HepG2 (cell line): ENCODE measurements at regions not wholly inside any gene's neighbourhood (a gene's known extent, or its start where the extent isn't known, plus 50 kb on each side); places are given as distances from the start of the nearest gene placed in this dataset.

ENCODE experiments used
- ATAC-seq: fragments of 200-7000 bp; cut with Tn5 transposase; 3 replicates; pipeline ENCODE4 v1.9.1; 2020; ENCODE audit warnings: mild to moderate bottlenecking, moderate library complexity
- BruUV-seq: library from RNA; stranded (reverse); fragments of 400-500 nt; replicated peaks from 2 replicates; lab custom pipeline; 2021; lab: Mats Ljungman, UMichigan
- CTCF ChIA-PET: fragments of 300-600 bp; formaldehyde crosslinking; extraction: SDS; loops from one replicate; lab custom pipeline; 2021; ENCODE audit warnings: low total read pairs, inconsistent platforms, low intra/inter-chr PET ratio; lab: Yijun Ruan, JAX
- POLR2A ChIA-PET: fragments of 350-600 bp; sonication (Branson Sonifier 250); formaldehyde crosslinking; loops from one replicate; lab custom pipeline; 2020; ENCODE audit warnings: antibody characterized with exemption, inconsistent platforms; lab: Yijun Ruan, JAX
- DNase-seq: peaks from one replicate; pipeline ENCODE4 v3.0.0-alpha.2; 2015; ENCODE audit warnings: low spot score
- FAIRE-seq: peaks from 3 replicates; lab custom pipeline; 2011; peaks lifted over from hg19 to GRCh38; lab: Jason Lieb, UNC
- H2AFZ ChIP-seq: one replicate; pipeline ENCODE4 v1.6.1; 2011; ENCODE audit warnings: low read length, inconsistent platforms
- H3K27ac ChIP-seq: fragments of 300-600 bp; 3 replicates; pipeline ENCODE4 v1.8.0; 2011; ENCODE audit warnings: mixed run types, mild to moderate bottlenecking, mixed read lengths, low read length, inconsistent platforms; ENCODE audit not compliant: insufficient read depth; ENCODE audit errors: extremely low read length
- H3K27me3 ChIP-seq, 2 experiments: fragments of 200-600 bp in 1 of 2; 2 replicates in 1 of 2; 3 replicates in 1 of 2; pipeline versions ENCODE4 v1.6.0 to v1.8.0; 2011; ENCODE audit warnings: low read length in 2 of 2, mild to moderate bottlenecking in 2 of 2, moderate library complexity in 2 of 2, inconsistent platforms in 1 of 2; ENCODE audit not compliant: insufficient read depth in 2 of 2, control insufficient read depth in 1 of 2
- H3K36me3 ChIP-seq, 2 experiments: fragments of 200-600 bp in 1 of 2; replicated peaks in 1 of 2; 2 replicates in 1 of 2; 3 replicates in 1 of 2; pipeline versions ENCODE4 v1.5.1 to v1.8.0; 2011; ENCODE audit warnings: low read length in 2 of 2, inconsistent platforms in 1 of 2; ENCODE audit not compliant: insufficient read depth in 2 of 2, control insufficient read depth in 1 of 2
- H3K4me1 ChIP-seq: 2 replicates; pipeline ENCODE4 v1.5.1; 2012; ENCODE audit warnings: low read length, inconsistent platforms; ENCODE audit not compliant: insufficient read depth
- H3K4me2 ChIP-seq: 2 replicates; pipeline ENCODE4 v1.6.0; 2011; ENCODE audit warnings: low read depth, low read length, inconsistent platforms
- H3K4me3 ChIP-seq, 3 experiments: fragments of 200-600 bp in 1 of 3; sonication (generic), shearing (Covaris generic) in 1 of 3; replicated peaks in 1 of 3; 2 replicates each; pipeline ENCODE4 v1.5.1; 2011 to 2016; ENCODE audit warnings: low read length in 3 of 3, inconsistent platforms in 2 of 3, low read depth in 2 of 3, mild to moderate bottlenecking in 2 of 3, control low read depth in 1 of 3, mixed read lengths in 1 of 3; ENCODE audit not compliant: insufficient read depth in 1 of 3
- H3K79me2 ChIP-seq: one replicate; pipeline ENCODE4 v1.6.1; 2011; ENCODE audit warnings: low read length, inconsistent platforms; ENCODE audit not compliant: insufficient read depth
- H3K9ac ChIP-seq: 2 replicates; pipeline ENCODE4 v1.6.0; 2011; ENCODE audit warnings: mild to moderate bottlenecking, low read depth, low read length, inconsistent platforms; ENCODE audit not compliant: insufficient read depth
- H3K9me3 ChIP-seq: 2 replicates; pipeline ENCODE4 v1.5.1; 2012; ENCODE audit warnings: mild to moderate bottlenecking, low read length
- H4K20me1 ChIP-seq: 2 replicates; pipeline ENCODE4 v1.6.0; 2011; ENCODE audit warnings: inconsistent platforms, mild to moderate bottlenecking, low read length, moderate library complexity; ENCODE audit not compliant: insufficient read depth
- ATM ChIP-seq: fragments of 450-650 bp; IDR thresholded peaks from 2 replicates; pipeline ENCODE4 v1.7.1; 2017; ENCODE audit warnings: mild to moderate bottlenecking, borderline replicate concordance
- ATRX ChIP-seq: sonication (generic); formaldehyde crosslinking; IDR thresholded peaks from 2 replicates; pipeline ENCODE4 v1.4.0; 2020; ENCODE audit warnings: missing genetic modification reagents, borderline replicate concordance
- BCL6 ChIP-seq: IDR thresholded peaks from 2 replicates; pipeline ENCODE4 v1.6.1; 2016; ENCODE audit warnings: missing genetic modification reagents, missing compliant biosample characterization
- CCAR2 ChIP-seq: fragments of 200-400 bp; formaldehyde crosslinking; optimal IDR thresholded peaks from 2 replicates; pipeline ENCODE3; 2018; ENCODE audit warnings: low read depth, mild to moderate bottlenecking, low read length, moderate library complexity
- FOSL1 ChIP-seq: sonication (generic); formaldehyde crosslinking; IDR thresholded peaks from 2 replicates; pipeline ENCODE4 v1.9.0; 2021; ENCODE audit warnings: missing genetic modification reagents, borderline replicate concordance
- FOXP1 ChIP-seq, 2 experiments: fragments of 450-650 bp in 1 of 2; IDR thresholded peaks; 2 replicates each; pipeline ENCODE4 v1.6.1; 2017 to 2018; ENCODE audit warnings: antibody characterized with exemption in 1 of 2
- GTF3A ChIP-seq: sonication (generic); formaldehyde crosslinking; conservative IDR thresholded peaks from 2 replicates; pipeline ENCODE4 v1.4.0; 2020; ENCODE audit warnings: mild to moderate bottlenecking, missing genetic modification reagents
- HDAC2 ChIP-seq: sonication (generic); formaldehyde crosslinking; IDR thresholded peaks from 2 replicates; pipeline ENCODE4 v1.4.0; 2020; ENCODE audit warnings: missing genetic modification reagents
- HOXA3 ChIP-seq: sonication (generic); formaldehyde crosslinking; IDR thresholded peaks from 2 replicates; pipeline ENCODE4 v1.5.0; 2020; ENCODE audit warnings: missing genetic modification reagents
- IKZF1 ChIP-seq: fragments of 450-650 bp; IDR thresholded peaks from 2 replicates; pipeline ENCODE4 v1.7.1; 2016
- SIN3B ChIP-seq: fragments of 150-350 bp; IDR thresholded peaks from 2 replicates; pipeline ENCODE4 v1.6.1; 2014; ENCODE audit warnings: low read length
- SP1 ChIP-seq, 2 experiments: fragments of 450-650 bp in 1 of 2; sonication (generic) in 1 of 2; formaldehyde crosslinking in 1 of 2; IDR thresholded peaks; 2 replicates each; pipeline versions ENCODE4 v1.4.0 to v1.6.1; 2016 to 2020; ENCODE audit warnings: missing genetic modification reagents in 1 of 2
- SRY ChIP-seq: sonication (generic); formaldehyde crosslinking; IDR thresholded peaks from 2 replicates; pipeline ENCODE4 v1.8.0; 2022; ENCODE audit warnings: mild to moderate bottlenecking, missing genetic modification reagents
- TBX3 ChIP-seq: fragments of 450-650 bp; IDR thresholded peaks from 2 replicates; pipeline ENCODE4 v1.6.1; 2017; ENCODE audit warnings: antibody characterized with exemption, mild to moderate bottlenecking, inconsistent platforms, borderline replicate concordance
- TCF12 ChIP-seq, 2 experiments: fragments of 450-650 bp in 1 of 2; sonication (generic) in 1 of 2; formaldehyde crosslinking in 1 of 2; IDR thresholded peaks; 2 replicates each; pipeline versions ENCODE4 v1.6.1 to v1.8.0; 2017 to 2022; ENCODE audit warnings: antibody characterized with exemption in 1 of 2, mild to moderate bottlenecking in 1 of 2, missing genetic modification reagents in 1 of 2, moderate library complexity in 1 of 2
- ZNF562 ChIP-seq: sonication (generic); formaldehyde crosslinking; IDR thresholded peaks from 2 replicates; pipeline ENCODE4 v1.8.0; 2022; ENCODE audit warnings: missing genetic modification reagents, borderline replicate concordance
- WGBS: methylation state at CpG from one replicate; pipeline ENCODE4 v1.1.6; 2017; ENCODE audit warnings: low lambda C conversion rate; 5-methylcytosine and 5-hydroxymethylcytosine counted together
- in situ Hi-C: cut with HindIII; loops from 2 replicates; pipeline ENCODE4 v1.10.0; 2017; ENCODE audit warnings: low pct_unique_long_range_greater_than_20kb; ENCODE audit not compliant: extremely low pct_ligation_motif_present
- intact Hi-C: fragments of 100-400 bp; cut with micrococcal nuclease; formaldehyde crosslinking; loops from one replicate; pipeline ENCODE4 v1.10.0; 2022; ENCODE audit not compliant: unreplicated experiment
- TF ChIP-seq, protein P1 (sequence below): sonication (generic); formaldehyde crosslinking; IDR thresholded peaks from 2 replicates; pipeline ENCODE4 v1.4.0; 2020; ENCODE audit warnings: mild to moderate bottlenecking, missing genetic modification reagents
- TF ChIP-seq, protein P2 (sequence below): sonication (generic); formaldehyde crosslinking; conservative IDR thresholded peaks from 2 replicates; pipeline ENCODE4 v1.8.1; 2023; ENCODE audit warnings: missing genetic modification reagents
- TF ChIP-seq, protein P3 (sequence below): sonication (generic); formaldehyde crosslinking; IDR thresholded peaks from 2 replicates; pipeline ENCODE4 v1.5.1; 2020; ENCODE audit warnings: mild to moderate bottlenecking, missing genetic modification reagents, borderline replicate concordance

DNA sequence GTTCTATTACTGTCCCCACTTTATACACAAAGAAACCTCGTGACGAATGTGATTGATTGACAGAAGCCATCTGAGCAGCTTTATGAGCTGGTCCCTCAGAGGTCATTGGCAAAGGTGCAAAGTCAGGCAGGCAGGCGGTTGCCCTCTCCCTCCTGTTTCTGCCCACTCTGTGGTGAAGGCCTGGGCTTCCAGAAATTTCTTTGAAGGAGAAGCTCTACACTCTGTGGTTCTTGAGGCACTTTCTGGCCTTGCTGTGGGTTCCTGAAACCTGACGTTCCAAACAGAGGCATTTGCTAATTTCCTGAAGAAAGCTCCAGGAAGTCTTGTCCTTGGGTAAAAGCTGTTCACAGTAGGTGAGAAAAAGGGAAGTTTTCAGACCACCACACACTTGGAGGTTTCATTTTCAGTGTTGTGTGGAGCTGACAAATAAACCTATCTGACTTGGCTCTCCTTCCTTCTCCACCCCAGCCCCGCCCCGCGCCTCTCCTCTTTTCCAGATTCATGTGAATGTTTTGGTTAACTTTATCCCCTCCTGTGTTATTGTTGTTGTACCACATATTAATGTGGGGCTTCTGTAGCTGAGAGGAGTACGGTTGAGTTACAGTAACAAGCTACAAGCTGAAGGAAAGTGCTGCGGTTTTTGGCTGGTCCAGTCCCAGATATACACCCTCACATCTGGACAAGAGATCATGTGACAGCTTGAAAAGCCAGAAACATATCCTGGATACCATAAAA is 274.1 kb downstream of the CLIC5 start:
- Histone ChIP-seq H2AFZ (no peak overlapping the region), H3K4me3 (no peak overlapping the region), H3K4me1 (peaks cover 7% of the 10 kb centered on the region), H3K4me2 (no peak overlapping the region), H3K79me2 (no peaks in the 10 kb centered on the region), H3K9me3 (no peaks in the 10 kb centered on the region), H3K9ac (no peak overlapping the region), H3K27me3 (peaks cover 0 to 6% of the 10 kb centered on the region in 2 experiments; a peak in 1 of 5 replicates), H4K20me1 (no peaks in the 10 kb centered on the region), H3K36me3 (no peaks in the 10 kb centered on the region), H3K27ac (no peak overlapping the region)
- no peak for FAIRE-seq
- 30% methylated on average over 9 of the region's 9 CpGs for WGBS
- BruUV-seq, result no TSS peak
- POLR2A ChIA-PET, result no interaction called here
- no peak for DNase-seq
- CTCF ChIA-PET, result no interaction called here
- intact Hi-C loops, result no loop called here
- ATAC-seq, result no peak
- in situ Hi-C loops, result no loop called here
- TF ChIP-seq ATM, result no peak
- TF ChIP-seq ZNF562 (CRISPR knock-in tag), result no peak
- no peak for TF ChIP-seq BCL6 (CRISPR knock-in tag)
- no peak for TF ChIP-seq SIN3B
- no peak for TF ChIP-seq IKZF1
- TF ChIP-seq, protein P1, sequence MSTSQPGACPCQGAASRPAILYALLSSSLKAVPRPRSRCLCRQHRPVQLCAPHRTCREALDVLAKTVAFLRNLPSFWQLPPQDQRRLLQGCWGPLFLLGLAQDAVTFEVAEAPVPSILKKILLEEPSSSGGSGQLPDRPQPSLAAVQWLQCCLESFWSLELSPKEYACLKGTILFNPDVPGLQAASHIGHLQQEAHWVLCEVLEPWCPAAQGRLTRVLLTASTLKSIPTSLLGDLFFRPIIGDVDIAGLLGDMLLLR (CRISPR knock-in tag), result no peak
- TF ChIP-seq CCAR2, result no peak
- TF ChIP-seq, protein P2, sequence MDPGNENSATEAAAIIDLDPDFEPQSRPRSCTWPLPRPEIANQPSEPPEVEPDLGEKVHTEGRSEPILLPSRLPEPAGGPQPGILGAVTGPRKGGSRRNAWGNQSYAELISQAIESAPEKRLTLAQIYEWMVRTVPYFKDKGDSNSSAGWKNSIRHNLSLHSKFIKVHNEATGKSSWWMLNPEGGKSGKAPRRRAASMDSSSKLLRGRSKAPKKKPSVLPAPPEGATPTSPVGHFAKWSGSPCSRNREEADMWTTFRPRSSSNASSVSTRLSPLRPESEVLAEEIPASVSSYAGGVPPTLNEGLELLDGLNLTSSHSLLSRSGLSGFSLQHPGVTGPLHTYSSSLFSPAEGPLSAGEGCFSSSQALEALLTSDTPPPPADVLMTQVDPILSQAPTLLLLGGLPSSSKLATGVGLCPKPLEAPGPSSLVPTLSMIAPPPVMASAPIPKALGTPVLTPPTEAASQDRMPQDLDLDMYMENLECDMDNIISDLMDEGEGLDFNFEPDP (CRISPR knock-in tag), result no peak
- TF ChIP-seq HDAC2 (CRISPR knock-in tag), result no peak
- no peak for TF ChIP-seq GTF3A (CRISPR knock-in tag)
- TF ChIP-seq FOSL1 (CRISPR knock-in tag), result no peak
- no peak for TF ChIP-seq SRY (CRISPR knock-in tag)
- TF ChIP-seq, protein P3, sequence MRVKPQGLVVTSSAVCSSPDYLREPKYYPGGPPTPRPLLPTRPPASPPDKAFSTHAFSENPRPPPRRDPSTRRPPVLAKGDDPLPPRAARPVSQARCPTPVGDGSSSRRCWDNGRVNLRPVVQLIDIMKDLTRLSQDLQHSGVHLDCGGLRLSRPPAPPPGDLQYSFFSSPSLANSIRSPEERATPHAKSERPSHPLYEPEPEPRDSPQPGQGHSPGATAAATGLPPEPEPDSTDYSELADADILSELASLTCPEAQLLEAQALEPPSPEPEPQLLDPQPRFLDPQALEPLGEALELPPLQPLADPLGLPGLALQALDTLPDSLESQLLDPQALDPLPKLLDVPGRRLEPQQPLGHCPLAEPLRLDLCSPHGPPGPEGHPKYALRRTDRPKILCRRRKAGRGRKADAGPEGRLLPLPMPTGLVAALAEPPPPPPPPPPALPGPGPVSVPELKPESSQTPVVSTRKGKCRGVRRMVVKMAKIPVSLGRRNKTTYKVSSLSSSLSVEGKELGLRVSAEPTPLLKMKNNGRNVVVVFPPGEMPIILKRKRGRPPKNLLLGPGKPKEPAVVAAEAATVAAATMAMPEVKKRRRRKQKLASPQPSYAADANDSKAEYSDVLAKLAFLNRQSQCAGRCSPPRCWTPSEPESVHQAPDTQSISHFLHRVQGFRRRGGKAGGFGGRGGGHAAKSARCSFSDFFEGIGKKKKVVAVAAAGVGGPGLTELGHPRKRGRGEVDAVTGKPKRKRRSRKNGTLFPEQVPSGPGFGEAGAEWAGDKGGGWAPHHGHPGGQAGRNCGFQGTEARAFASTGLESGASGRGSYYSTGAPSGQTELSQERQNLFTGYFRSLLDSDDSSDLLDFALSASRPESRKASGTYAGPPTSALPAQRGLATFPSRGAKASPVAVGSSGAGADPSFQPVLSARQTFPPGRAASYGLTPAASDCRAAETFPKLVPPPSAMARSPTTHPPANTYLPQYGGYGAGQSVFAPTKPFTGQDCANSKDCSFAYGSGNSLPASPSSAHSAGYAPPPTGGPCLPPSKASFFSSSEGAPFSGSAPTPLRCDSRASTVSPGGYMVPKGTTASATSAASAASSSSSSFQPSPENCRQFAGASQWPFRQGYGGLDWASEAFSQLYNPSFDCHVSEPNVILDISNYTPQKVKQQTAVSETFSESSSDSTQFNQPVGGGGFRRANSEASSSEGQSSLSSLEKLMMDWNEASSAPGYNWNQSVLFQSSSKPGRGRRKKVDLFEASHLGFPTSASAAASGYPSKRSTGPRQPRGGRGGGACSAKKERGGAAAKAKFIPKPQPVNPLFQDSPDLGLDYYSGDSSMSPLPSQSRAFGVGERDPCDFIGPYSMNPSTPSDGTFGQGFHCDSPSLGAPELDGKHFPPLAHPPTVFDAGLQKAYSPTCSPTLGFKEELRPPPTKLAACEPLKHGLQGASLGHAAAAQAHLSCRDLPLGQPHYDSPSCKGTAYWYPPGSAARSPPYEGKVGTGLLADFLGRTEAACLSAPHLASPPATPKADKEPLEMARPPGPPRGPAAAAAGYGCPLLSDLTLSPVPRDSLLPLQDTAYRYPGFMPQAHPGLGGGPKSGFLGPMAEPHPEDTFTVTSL, result no peak
- TF ChIP-seq HOXA3, result no peak
- TF ChIP-seq FOXP1 (IDR thresholded peaks at IDR 0.05), result no peak
- TF ChIP-seq FOXP1 (CRISPR knock-in tag; IDR thresholded peaks at IDR 0.05), result no peak
- TF ChIP-seq TCF12 (IDR thresholded peaks at IDR 0.05), result no peak
- TF ChIP-seq TCF12 (CRISPR knock-in tag; IDR thresholded peaks at IDR 0.05), result no peak
- no peak for TF ChIP-seq TBX3
- TF ChIP-seq SP1 (IDR thresholded peaks at IDR 0.05), result no peak
- TF ChIP-seq SP1 (CRISPR knock-in tag; IDR thresholded peaks at IDR 0.05), result no peak
- TF ChIP-seq ATRX, result no peak
